Liver (tissue), 3 donors: ENCODE measurements at regions not wholly inside any gene's neighbourhood (a gene's known extent, or its start where the extent isn't known, plus 50 kb on each side); places are given as distances from the start of the nearest gene placed in this dataset.

Experiments
- EGR1 ChIP-seq, 2 donors: IDR thresholded peaks; 2 replicates each; pipeline ENCODE4 v1.6.1; 2016 to 2018; ENCODE audit warnings: antibody characterized with exemption in 2 of 2, low read depth in 2 of 2
- FOXA1 ChIP-seq: IDR thresholded peaks from 2 replicates; pipeline ENCODE4 v1.6.1; 2016; ENCODE audit warnings: antibody characterized with exemption
- RAD21 ChIP-seq, 2 donors: IDR thresholded peaks; 2 replicates each; pipeline ENCODE4 v1.6.1; 2016; ENCODE audit warnings: antibody characterized with exemption in 2 of 2, mild to moderate bottlenecking in 2 of 2
- TAF1 ChIP-seq: conservative IDR thresholded peaks from 2 replicates; pipeline ENCODE4 v1.6.1; 2016; ENCODE audit warnings: antibody characterized with exemption, mild to moderate bottlenecking
- TF ChIP-seq, protein P1 (sequence below): fragments of 150-350 bp; IDR thresholded peaks from 2 replicates; pipeline ENCODE4 v1.5.1; 2017; ENCODE audit warnings: improper control_type of control experiment, low read depth, low read length; ENCODE audit not compliant: missing input control
- donor health status: healthy.
- donor health status: healthy.

DNA sequence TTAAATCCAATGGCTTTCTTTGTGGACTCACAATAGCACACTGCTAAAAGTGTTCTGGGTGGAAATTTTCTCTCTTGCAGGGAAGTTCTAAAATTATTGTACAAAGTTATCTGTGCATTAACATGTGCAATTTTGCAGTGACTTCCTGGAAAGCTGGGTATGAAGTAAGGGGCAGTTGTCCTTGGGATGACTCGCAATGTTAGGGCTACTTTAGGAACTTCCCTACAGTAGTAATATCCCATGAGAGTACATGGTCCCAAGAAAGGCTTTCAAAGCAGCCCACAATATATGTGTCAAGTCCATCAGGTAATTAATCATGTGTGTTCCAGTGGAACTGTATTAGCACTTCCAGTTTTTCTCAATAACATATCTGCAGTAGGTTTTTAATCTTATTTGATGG lies 201.0 kb upstream of the UBE2E2 start:
- TF ChIP-seq EGR1 (IDR thresholded peaks at IDR 0.05; ENCODE audit: low read depth in 2 of 2) (no peak), RAD21 (IDR thresholded peaks at IDR 0.05) (no peak), FOXA1 (no peak), TAF1 (no peak)
- TF ChIP-seq, protein P1, sequence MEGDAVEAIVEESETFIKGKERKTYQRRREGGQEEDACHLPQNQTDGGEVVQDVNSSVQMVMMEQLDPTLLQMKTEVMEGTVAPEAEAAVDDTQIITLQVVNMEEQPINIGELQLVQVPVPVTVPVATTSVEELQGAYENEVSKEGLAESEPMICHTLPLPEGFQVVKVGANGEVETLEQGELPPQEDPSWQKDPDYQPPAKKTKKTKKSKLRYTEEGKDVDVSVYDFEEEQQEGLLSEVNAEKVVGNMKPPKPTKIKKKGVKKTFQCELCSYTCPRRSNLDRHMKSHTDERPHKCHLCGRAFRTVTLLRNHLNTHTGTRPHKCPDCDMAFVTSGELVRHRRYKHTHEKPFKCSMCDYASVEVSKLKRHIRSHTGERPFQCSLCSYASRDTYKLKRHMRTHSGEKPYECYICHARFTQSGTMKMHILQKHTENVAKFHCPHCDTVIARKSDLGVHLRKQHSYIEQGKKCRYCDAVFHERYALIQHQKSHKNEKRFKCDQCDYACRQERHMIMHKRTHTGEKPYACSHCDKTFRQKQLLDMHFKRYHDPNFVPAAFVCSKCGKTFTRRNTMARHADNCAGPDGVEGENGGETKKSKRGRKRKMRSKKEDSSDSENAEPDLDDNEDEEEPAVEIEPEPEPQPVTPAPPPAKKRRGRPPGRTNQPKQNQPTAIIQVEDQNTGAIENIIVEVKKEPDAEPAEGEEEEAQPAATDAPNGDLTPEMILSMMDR, result no peak
